Type B pancreatic cell (in vitro differentiated cells): ENCODE measurements at regions not wholly inside any gene's neighbourhood (a gene's known extent, or its start where the extent isn't known, plus 50 kb on each side); places are given as distances from the start of the nearest gene placed in this dataset.

ENCODE experiments used
- DNase-seq: peaks from one replicate; pipeline ENCODE4 v3.0.0; 2021; ENCODE audit warnings: mixed read lengths; ENCODE audit not compliant: unreplicated experiment; ENCODE audit errors: extremely low spot score
- H3K27ac Mint-ChIP-seq: 2 replicates; pipeline ENCODE4 v1.8.0; 2021; ENCODE audit warnings: mild to moderate bottlenecking, mixed read lengths
- H3K27me3 Mint-ChIP-seq: 2 replicates; pipeline ENCODE4 v1.8.0; 2021; ENCODE audit warnings: mixed read lengths
- H3K36me3 Mint-ChIP-seq: 2 replicates; pipeline ENCODE4 v1.8.0; 2021; ENCODE audit warnings: mixed read lengths
- H3K4me1 Mint-ChIP-seq: one replicate; pipeline ENCODE4 v1.8.0; 2021; ENCODE audit warnings: mixed read lengths; ENCODE audit not compliant: unreplicated experiment
- H3K4me3 Mint-ChIP-seq: 2 replicates; pipeline ENCODE4 v1.8.0; 2021; ENCODE audit warnings: mild to moderate bottlenecking, mixed read lengths
- H3K9me3 Mint-ChIP-seq: 2 replicates; pipeline ENCODE4 v1.8.0; 2021; ENCODE audit warnings: mixed read lengths
- TF ChIP-seq, protein P1 (sequence below): fragments of 200-600 bp; sonication (generic); conservative IDR thresholded peaks from 2 replicates; pipeline ENCODE4 v1.5.0; 2021; ENCODE audit warnings: antibody characterized with exemption, mild to moderate bottlenecking

DNA sequence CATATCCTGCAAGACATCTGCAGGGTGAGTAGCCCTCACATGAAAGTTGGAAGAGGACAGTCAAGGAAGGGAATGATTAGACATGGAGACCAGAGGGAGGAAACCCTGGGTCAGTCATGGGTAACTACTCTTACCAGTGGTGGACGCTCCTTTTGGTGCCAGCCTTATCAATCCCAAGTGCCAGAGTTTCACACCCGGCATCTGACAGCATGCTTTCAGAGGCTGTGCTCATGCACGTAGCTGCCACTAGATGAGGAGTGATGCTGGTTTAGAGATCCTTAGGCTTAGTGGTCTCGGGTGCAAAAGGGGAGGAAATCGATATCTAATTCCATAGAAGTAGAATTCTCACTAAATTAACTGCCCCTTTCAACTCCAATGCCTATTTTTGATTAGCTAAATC is 100.8 kb downstream of the PLCE1 start:
- no peak overlapping the region for H3K4me3 Mint-ChIP-seq
- no peaks in the 10 kb centered on the region for H3K36me3 Mint-ChIP-seq
- H3K27ac Mint-ChIP-seq = no peak overlapping the region
- peaks cover 6% of the 10 kb centered on the region for H3K27me3 Mint-ChIP-seq
- TF ChIP-seq, protein P1, sequence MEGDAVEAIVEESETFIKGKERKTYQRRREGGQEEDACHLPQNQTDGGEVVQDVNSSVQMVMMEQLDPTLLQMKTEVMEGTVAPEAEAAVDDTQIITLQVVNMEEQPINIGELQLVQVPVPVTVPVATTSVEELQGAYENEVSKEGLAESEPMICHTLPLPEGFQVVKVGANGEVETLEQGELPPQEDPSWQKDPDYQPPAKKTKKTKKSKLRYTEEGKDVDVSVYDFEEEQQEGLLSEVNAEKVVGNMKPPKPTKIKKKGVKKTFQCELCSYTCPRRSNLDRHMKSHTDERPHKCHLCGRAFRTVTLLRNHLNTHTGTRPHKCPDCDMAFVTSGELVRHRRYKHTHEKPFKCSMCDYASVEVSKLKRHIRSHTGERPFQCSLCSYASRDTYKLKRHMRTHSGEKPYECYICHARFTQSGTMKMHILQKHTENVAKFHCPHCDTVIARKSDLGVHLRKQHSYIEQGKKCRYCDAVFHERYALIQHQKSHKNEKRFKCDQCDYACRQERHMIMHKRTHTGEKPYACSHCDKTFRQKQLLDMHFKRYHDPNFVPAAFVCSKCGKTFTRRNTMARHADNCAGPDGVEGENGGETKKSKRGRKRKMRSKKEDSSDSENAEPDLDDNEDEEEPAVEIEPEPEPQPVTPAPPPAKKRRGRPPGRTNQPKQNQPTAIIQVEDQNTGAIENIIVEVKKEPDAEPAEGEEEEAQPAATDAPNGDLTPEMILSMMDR = no peak
- H3K4me1 Mint-ChIP-seq = no peaks in the 10 kb centered on the region
- H3K9me3 Mint-ChIP-seq = no peaks in the 10 kb centered on the region
- DNase-seq = no peak

DNA sequence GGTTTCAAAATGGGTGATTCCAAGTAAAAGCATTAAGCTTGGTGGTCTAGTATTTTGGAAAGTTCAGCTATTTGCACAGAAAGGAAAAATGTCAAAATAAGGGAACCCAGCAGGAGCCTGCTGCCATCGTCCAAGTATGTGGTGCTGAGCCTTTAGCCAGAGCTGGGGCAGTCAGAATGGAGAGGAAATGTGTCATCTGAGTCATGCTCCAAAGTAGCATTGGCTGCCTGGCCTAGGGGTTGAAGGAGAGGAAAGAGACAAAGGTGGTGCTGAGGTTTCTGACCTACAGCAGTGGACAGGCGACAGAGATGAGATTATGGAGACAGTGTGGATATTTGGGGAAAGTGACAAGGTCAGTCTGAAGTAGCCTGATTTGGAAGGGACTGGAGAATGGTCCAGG is 103.9 kb downstream of the PLCE1 start:
- TF ChIP-seq, protein P1 = no peak
- Mint-ChIP-seq H3K9me3 (no peaks in the 10 kb centered on the region), H3K4me3 (no peak overlapping the region), H3K36me3 (no peaks in the 10 kb centered on the region), H3K4me1 (no peaks in the 10 kb centered on the region), H3K27me3 (peaks cover 10% of the 10 kb centered on the region), H3K27ac (no peak overlapping the region)
- DNase-seq = no peak

DNA sequence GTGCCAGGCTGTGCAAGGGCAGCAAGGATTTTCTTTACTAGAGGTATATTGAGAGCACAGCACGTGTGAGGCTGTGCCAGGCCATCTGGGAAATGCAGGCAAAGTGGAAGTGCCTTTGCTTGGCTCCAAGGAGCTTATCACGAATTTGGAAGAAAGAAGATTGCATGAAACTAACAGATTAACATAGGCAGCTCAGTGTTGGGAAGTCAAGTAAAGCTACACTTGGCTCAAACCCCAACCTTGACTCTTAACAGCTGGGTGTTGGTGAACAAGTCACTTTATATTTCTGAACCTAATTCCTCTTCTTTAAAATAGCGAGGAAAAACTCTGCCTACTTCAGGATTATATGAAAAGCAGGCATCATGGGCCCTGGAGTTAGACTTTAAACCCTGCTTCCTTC is 105.2 kb downstream of the PLCE1 start:
- no peaks in the 10 kb centered on the region for H3K9me3 Mint-ChIP-seq
- H3K27me3 Mint-ChIP-seq = peaks cover 10% of the 10 kb centered on the region
- no peaks in the 10 kb centered on the region for H3K36me3 Mint-ChIP-seq
- no peak overlapping the region for H3K4me3 Mint-ChIP-seq
- no peak overlapping the region for H3K27ac Mint-ChIP-seq
- no peak for DNase-seq
- TF ChIP-seq, protein P1 = no peak
- H3K4me1 Mint-ChIP-seq = peaks cover 4% of the 10 kb centered on the region

DNA sequence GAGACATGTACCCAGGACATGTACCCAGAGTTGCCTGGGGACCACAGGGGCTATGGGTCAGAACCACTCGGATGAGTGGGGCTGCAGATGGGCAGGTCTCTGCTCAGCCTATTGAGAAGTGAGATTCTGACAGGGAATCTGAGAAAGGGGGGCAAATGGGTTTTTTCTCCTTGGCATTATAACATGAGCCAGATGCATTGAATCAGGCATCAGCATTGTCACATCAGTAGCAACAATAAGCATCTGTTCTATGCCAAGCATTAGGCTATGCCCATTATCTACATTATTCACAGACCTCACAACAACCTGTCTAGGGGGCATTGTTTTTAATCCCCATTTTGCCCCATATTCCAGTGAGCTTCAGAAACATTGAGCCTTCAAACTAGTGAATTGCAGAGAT is 108.2 kb downstream of the PLCE1 start:
- no peaks in the 10 kb centered on the region for H3K36me3 Mint-ChIP-seq
- no peak overlapping the region for H3K27ac Mint-ChIP-seq
- H3K27me3 Mint-ChIP-seq = peaks cover 11% of the 10 kb centered on the region
- no peak overlapping the region for H3K4me3 Mint-ChIP-seq
- TF ChIP-seq, protein P1 = no peak
- H3K4me1 Mint-ChIP-seq = peaks cover 13% of the 10 kb centered on the region
- DNase-seq = no peak
- H3K9me3 Mint-ChIP-seq = no peaks in the 10 kb centered on the region

DNA sequence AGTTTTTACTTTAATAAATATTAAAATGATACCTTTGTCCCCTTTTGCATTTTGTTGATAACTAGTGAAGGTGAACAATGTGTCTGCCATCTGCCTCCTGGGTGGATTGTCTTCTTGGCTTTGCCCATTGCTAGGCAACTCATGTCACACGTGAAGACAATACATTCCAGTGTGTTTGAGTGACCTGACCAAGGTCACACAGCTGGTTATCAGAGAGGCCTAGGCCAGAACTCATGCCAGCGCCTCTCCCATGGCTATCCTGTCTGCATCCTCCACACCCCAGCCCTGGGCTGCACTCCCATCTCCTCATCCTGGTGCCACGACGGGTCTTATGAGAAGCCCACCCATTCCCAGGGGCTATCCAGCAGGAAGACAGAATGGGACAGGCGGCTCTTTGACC is 108.7 kb downstream of the PLCE1 start:
- no peak overlapping the region for H3K4me3 Mint-ChIP-seq
- no peaks in the 10 kb centered on the region for H3K9me3 Mint-ChIP-seq
- TF ChIP-seq, protein P1 = no peak
- H3K27ac Mint-ChIP-seq = no peak overlapping the region
- no peak for DNase-seq
- peaks cover 15% of the 10 kb centered on the region for H3K4me1 Mint-ChIP-seq
- no peaks in the 10 kb centered on the region for H3K36me3 Mint-ChIP-seq
- H3K27me3 Mint-ChIP-seq = peaks cover 13% of the 10 kb centered on the region

DNA sequence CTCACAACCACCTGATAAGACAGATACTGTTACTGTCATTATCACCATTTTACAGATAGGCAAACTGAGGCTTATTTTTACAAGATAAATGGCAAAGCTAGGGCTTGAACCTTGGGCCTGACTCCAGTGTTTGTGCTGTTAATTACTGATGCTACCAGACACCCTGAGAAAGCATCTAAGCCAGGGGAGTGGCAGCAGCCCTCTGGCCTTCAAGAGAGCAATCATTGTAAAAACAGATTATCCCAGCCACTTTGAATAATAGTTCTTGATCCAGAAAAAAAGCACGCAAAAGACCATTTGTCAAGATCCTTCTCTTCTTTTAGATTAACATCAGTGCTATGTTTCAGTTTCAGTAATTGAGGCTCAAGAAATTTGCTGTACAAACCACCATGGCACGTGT is 109.5 kb downstream of the PLCE1 start:
- Mint-ChIP-seq H3K27me3 (peaks cover 9% of the 10 kb centered on the region), H3K27ac (no peak overlapping the region), H3K36me3 (no peaks in the 10 kb centered on the region), H3K4me3 (no peak overlapping the region), H3K4me1 (peaks cover 15% of the 10 kb centered on the region), H3K9me3 (no peaks in the 10 kb centered on the region)
- DNase-seq = no peak
- TF ChIP-seq, protein P1 = no peak
